ENCODE measurements at regions not wholly inside any gene's neighbourhood (a gene's known extent, or its start where the extent isn't known, plus 50 kb on each side); places are given as distances from the start of the nearest gene placed in this dataset. TPM values are rescaled to one million over a fixed set of nuclear protein-coding genes. Genes with fewer than 3 reads are reported as not detected.

DNA sequence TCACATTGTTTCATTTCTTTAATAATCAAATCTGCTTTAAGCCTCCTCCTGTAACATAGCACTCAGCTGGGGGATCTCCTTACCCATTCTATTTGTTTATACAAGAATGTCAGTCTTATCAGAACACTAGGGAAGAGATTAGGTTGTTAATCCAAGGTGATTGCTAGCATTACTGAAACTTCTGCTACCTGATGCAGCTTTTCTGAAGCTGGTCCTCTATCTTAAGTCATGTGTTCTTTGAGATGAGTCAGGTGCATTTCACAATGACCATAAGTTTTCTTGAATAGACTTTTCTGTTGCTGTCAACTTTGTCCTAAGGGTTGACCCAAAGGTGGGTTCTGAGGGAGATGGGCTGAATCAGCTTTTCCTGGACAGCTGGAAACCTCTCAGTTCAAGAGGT lies 60.7 kb upstream of the SYNCRIP start:
- Histone ChIP-seq H3K36me3 (ENCODE audit: control insufficient read depth in 3 of 3, insufficient read depth in 3 of 3, low read length in 3 of 3) (no peaks in the 10 kb centered on the region), H3K27ac (ENCODE audit: low read depth, low read length) (no peak overlapping the region), H3K27me3 (ENCODE audit: control insufficient read depth in 3 of 3, insufficient read depth in 3 of 3, low read length in 3 of 3) (no peaks in the 10 kb centered on the region), H3K9ac (ENCODE audit: low read depth in 1 of 3, low read length in 3 of 3) (no peak overlapping the region), H3K4me1 (ENCODE audit: control insufficient read depth in 3 of 3, insufficient read depth in 3 of 3, low read length in 3 of 3) (no peaks in the 10 kb centered on the region), H3K9me3 (ENCODE audit: control insufficient read depth in 3 of 3, low read length in 3 of 3) (no peaks in the 10 kb centered on the region), H3K4me3 (ENCODE audit: low read length in 3 of 3) (no peak overlapping the region)

Small RNAs in the stretch of these regions (small RNA-seq; reads per million reads assigned to genes)
- gene RF00019 (not detected), gene RN7SL643P (not detected), gene RNU4-12P (not detected), gene RNU4-72P (not detected), gene SMIM11P1 (not detected)
